Fibroblast of mammary gland (primary cell): ENCODE measurements at regions not wholly inside any gene's neighbourhood (a gene's known extent, or its start where the extent isn't known, plus 50 kb on each side); places are given as distances from the start of the nearest gene placed in this dataset.

ENCODE experiments used
- DNase-seq: peaks from one replicate; pipeline ENCODE4 v3.0.0-alpha.2; 2010; ENCODE audit warnings: low read depth
- H3K4me3 ChIP-seq: 2 replicates; pipeline ENCODE4 v1.5.1; 2011; ENCODE audit warnings: low read depth, mild to moderate bottlenecking, low read length, moderate library complexity; ENCODE audit not compliant: control insufficient read depth
- CTCF ChIP-seq: conservative IDR thresholded peaks from 2 replicates; pipeline ENCODE4 v1.5.1; 2011; ENCODE audit warnings: low read depth, low read length, inconsistent platforms; ENCODE audit not compliant: control insufficient read depth, insufficient read depth

- TF ChIP-seq CTCF: no peak
- H3K4me3 ChIP-seq: no peak overlapping the region
- no peak for DNase-seq
Measured at GRCh38 chr4:133968174-133968573, 233.4 kb downstream of the PABPC4L start.

GRCh38 chr4:133960975-133961374, 240.6 kb downstream of the PABPC4L start:
- TF ChIP-seq CTCF: no peak
- DNase-seq: no peak
- no peak overlapping the region for H3K4me3 ChIP-seq

GRCh38 chr4:133943081-133943480, 258.5 kb downstream of the PABPC4L start:
- no peak for DNase-seq
- no peak for TF ChIP-seq CTCF

GRCh38 chr4:133938061-133938460, 263.5 kb downstream of the PABPC4L start:
- DNase-seq: no peak
- no peak for TF ChIP-seq CTCF

More at GRCh38 chr4:133943081-133943480, 258.5 kb downstream of the PABPC4L start:
- no peak overlapping the region for H3K4me3 ChIP-seq

GRCh38 chr4:133929531-133930239, 271.9 kb downstream of the PABPC4L start:
- TF ChIP-seq CTCF: no peak
- DNase-seq: no peak
- no peak overlapping the region for H3K4me3 ChIP-seq

More at GRCh38 chr4:133938061-133938460, 263.5 kb downstream of the PABPC4L start:
- H3K4me3 ChIP-seq: no peak overlapping the region

- no peak overlapping the region for H3K4me3 ChIP-seq
- TF ChIP-seq CTCF: peak; percentile 28
- peak; percentile 29 for DNase-seq
Measured at GRCh38 chr4:133921280-133922195, 280.1 kb downstream of the PABPC4L start.
